Ureter (tissue), 1 donor: ENCODE measurements at regions not wholly inside any gene's neighbourhood (a gene's known extent, or its start where the extent isn't known, plus 50 kb on each side); places are given as distances from the start of the nearest gene placed in this dataset.
"Not testable (repeated sequence)": the region's sequence is repeated elsewhere in the genome, so short reads cannot be mapped to it uniquely, and the experiment has no call there.

Experiments used
- DNase-seq: peaks from one replicate; pipeline ENCODE4 v3.0.0-alpha.2; 2020; ENCODE audit warnings: low spot score
- donor health status: DM: yes; HTN: yes; CAD: no.

DNA sequence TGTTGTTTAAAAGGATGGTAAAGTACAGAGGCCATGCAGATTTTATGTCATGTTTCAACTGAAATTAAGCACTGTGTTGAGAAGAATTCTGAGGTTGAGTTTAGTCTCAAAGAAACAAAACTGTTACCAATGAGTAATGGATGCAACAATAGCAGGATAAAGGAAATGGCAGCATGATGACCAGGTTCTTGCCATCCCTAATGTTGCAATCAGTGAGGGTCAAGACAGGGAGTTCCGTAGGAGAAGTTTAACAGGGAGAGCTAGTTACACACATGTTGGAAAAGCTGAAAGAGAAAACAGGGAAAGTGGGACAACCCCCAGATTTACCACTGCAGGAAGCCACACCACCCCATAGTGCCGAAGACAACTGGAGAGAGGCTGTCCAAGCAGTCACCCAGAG lies 343.8 kb upstream of the EPHA4 start:
- no peak for DNase-seq

- DNase-seq, result no peak
Measured at GRCh38 chr2:221914334-221914880, 342.3 kb upstream of the EPHA4 start.

DNA sequence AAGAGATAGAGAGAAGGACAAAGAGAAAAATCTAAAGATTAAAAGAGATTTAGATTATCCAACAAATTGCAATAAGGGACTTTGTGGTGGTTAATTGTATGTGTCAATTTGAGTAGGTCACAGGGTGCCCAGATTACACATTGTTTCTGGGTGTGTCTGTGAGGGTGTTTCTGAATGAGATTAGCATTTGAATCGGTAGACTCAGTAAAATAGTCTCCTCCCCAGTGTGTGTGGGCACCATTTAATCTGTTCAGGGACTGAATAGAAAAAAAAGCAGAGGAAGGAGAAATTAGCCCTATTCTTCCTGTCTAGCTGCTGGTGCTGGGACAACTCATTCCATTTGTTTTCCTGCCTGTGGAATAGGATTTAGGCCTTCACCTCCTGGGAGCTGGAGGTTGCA lies 339.8 kb upstream of the EPHA4 start:
- DNase-seq, result no peak

DNA sequence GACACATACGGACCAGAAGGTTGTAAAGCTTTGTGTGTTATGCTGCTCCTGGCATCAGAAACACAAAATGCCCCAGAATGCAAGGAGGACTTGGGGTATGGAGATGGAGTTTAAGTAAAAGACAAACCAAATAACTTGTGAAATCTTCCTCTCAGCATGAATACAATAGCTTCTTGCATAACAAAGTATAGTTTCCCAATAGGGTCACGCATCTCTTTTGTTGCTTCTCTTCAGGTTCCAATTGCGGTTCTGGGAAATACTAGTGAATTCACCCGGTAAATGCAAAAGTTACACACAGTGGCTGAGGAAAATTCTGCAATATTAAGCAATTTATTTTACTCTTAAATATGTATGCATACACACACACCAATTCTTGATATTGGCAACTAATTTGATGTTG lies 339.2 kb upstream of the EPHA4 start:
- DNase-seq, result no peak

DNA sequence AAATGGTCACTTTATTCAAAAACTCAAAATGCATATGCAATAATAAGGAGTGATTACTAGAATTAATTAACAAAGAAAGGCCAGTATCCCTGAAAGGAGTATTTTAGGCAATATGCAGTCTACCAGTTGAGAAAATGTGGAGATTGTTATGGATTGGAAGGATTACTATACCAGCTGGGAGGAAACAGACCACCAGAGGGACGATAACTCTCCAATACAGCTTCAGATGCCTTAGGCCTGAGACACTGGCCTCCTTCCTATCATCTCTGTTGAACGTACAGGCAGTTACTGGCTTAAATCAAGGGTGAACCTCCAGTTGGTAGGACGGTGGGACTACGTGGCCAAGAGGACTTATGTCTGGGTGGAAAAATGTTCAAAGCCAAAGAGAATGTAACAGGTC lies 336.4 kb upstream of the EPHA4 start:
- no peak for DNase-seq

DNA sequence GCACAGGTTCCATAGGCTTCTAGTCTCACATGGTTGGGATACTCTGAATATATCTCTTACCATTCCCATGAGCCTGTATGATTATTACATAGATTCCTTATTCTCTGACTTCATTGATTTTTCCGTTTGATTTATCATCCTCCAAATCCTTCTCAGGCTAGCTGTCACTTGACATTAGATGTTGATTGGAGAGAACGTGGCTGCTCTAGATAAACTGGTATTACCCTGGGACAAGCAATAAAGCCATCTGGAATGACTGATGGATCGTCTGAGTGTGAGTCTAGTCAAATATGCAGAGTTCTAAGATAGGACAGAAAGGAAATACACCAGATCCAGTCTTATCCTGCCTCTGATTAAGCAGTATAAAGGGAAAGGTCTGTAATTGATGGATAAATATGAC lies 325.6 kb upstream of the EPHA4 start:
- no peak for DNase-seq

DNA sequence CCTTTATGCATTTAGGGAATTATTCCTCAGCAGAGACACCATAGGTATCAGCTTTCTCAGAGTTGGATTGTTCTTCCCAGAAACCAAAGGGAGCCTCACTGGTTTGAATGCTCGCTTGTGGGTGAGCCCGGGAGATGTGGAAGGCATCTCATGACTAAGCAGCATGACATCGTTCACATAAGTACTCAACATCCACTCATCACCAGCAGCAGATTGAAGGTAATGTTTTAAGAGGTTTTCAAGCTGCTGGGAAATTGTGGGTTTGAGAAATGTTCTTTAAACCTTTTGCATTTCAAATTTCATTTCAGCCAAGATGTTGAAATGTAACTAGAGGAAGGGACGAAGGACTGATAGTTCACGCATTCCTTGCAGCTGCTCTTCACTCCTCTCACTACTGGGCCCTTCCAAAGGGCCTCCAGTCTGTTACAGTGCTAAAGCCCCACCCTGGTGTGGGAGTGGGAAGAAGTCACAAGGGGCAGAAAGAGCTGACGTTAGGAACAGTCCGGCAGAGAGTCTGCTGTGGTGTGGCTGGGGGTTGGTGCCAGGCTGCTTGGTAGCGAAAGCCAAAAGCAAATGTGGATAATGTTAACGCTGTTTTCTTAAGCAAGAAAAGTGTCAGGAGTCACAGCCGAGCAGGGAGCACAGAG lies 324.5 kb upstream of the EPHA4 start:
- DNase-seq, result peak; percentile 43

- DNase-seq, result no peak
Measured at GRCh38 chr2:221895366-221896121, 323.4 kb upstream of the EPHA4 start.

- DNase-seq, result no peak
Measured at GRCh38 chr2:221893501-221893900, 321.4 kb upstream of the EPHA4 start.

- not testable (repeated sequence) for DNase-seq
Measured at GRCh38 chr2:221892006-221892405, 319.9 kb upstream of the EPHA4 start.

DNA sequence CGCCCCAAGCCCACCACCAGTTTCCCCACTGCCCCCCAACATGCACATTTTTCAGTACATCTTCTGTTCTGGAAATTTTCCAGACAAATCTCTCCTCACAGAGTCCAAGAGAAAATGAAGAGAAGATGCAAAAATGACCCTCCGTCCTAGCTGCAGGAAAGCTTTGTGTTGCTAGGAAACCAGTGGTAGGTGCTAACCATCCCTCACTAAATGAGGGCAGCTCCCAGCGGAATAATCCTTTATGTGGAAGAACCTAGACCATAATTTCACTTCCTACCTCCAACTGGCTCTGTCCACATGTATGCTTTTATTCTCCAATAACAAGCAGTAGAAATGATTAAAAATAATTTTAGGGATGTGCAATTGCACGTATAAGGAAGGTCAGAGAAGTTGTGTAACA lies 311.9 kb upstream of the EPHA4 start:
- no peak for DNase-seq

- DNase-seq, result no peak
Measured at GRCh38 chr2:221876016-221876415, 303.9 kb upstream of the EPHA4 start.

- DNase-seq, result no peak
Measured at GRCh38 chr2:221874444-221874843, 302.3 kb upstream of the EPHA4 start.

GRCh38 chr2:221857719-221858118 lies 285.6 kb upstream of the EPHA4 start:
- DNase-seq, result no peak

DNA sequence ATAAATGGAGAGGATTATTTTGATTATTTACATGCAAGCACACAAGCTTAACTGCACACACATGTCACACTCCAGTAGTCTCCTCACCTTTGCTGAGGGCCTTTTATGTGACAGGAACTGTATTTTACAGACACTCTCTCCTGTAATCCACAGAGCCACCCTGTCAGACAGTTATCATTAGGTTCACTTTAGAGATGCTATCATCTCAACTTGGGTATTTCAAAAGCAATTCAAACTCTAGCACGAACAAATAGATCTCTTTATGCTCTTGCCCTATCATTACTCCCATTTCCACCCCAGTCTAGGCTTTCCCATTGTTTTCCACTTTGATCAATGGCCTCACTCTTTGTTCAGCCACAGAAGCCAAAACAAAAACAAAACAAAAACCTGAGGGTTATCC lies 281.2 kb upstream of the EPHA4 start:
- DNase-seq, result no peak

DNA sequence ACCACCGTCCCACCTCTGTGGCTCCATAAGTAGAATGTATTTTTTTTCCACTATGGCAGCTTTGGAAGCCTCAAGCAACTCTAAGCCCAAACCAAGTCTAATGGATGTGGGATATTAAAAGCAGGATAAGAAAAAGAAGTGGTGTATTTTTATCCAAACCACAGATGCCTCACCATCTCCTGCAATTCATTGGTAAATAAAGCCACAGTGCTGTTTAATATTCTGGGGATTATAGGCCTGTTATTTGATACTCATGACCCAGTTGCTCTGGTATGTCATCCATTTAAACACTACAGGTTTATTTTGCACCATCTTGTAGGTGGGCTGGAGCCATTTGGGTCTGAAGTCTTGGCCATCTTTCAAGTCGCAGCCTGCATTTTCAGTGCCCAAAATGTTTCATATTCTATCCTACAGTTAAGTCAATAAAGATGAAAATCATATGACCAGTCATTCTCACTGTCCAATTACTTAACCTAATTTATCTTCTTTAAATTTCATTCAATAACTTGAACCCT lies 279.5 kb upstream of the EPHA4 start:
- DNase-seq, result no peak

- no peak for DNase-seq
Measured at GRCh38 chr2:221850076-221850475, 278.0 kb upstream of the EPHA4 start.

DNA sequence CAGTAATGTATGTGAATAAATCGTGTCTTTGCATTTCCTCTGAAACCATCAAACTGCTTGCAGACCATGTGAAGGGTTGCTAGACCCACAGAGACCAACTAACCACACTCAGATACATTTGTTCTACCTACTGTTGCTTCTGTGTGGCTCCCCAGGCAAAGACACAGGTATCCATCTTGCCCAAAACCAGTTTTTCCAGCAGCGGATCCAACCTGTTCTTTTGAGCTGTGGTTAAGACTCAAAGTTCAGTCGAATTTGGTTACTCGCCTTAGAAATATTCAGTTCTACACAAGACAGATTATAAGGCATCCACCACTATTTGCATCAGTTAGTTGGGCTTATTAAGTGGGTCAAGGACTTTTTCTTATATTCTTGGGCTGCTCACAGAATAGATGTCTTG lies 276.2 kb upstream of the EPHA4 start:
- no peak for DNase-seq

DNA sequence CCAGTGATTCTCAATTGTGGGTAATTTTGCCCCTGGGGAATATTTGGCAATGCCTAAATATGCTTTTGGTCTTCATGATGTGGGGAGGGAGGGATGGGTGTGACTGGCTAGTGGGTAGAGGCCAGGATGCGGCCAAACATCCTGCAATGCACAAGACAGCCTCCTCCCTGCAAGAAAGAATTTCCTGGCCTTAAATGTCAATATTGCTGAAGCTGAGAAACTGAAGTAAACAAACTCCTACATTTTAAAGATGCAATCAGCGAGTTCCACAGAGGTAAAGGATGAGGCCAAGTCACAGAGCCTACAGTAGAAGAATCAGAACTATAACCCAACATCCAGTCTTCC lies 272.9 kb upstream of the EPHA4 start:
- no peak for DNase-seq

DNA sequence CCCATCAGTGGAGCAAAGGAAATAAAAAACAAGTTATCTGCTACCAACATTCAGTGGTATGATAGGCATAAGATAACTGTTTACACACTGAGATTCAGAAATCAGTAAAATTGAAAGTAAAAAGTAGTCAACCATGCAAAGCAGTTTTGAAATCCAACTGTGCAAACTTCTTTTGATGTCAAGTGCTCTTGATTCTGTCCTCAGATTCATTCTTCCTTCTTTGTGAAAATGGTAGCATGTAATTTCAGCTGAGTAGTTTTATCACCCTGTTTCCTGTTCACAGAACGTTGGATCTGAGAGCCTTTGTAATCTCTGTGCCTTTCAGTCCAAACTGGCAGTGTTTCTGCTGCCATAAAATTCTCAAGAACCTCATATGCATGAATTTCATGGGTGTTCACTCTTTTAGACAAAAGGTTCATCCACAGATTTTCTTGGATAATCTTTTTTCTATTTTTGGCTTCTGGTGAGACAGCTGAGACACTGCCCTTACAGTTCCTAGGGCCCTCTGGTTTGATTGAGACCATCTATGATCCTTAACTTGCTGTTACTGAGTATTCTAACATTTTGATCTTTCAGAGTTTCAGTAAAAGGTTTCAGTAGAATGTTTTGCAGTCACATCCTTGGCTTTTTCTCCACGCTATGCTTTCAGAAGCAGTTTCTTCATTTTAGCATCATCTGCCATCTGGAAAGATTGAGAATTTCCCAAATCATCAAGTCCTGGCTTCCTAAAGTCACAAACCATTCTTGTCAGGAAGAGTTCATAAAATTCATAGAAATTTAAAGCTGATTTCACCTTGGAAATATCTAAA lies 272.3 kb upstream of the EPHA4 start:
- no peak for DNase-seq

DNA sequence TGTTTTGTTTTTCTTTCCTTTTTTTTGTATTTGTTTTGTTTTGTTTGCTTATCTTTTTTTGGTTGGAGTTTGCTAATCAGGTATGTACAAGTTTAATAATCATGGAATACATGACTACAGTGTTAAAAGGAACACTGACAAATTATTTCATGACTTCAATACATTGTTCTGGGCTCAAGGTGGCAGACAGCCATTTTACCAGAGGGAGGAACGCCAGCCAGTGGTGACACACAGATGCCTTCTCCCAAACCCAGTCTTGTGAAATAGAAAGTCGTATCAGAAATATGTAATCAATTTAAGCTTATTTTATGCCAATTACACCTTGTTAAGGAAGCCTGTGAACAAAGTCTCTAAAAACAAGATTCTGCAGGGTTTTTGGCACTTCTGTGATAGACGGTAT lies 264.0 kb upstream of the EPHA4 start:
- no peak for DNase-seq

DNA sequence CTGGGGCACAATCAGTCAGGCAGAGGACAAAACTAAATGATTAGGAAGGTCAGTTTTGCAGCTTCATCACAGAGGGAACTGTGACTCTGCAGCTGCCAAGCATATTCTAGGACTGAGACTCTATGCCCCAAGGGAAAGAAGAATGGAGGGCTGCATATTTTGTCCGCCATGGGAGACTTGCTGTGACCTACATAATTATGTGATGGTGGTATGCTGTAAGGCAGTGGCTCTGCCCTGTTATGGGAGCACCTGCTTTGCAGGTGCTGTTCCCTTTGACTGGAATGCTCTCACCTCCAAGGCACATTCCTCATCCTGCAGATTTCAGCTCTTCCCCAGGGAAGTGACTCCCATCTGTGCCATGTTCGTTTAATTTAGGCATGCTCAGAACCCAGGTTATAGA lies 261.9 kb upstream of the EPHA4 start:
- DNase-seq, result no peak

GRCh38 chr2:221831051-221831450 lies 258.9 kb upstream of the EPHA4 start:
- DNase-seq, result no peak
